DMS 273 treated with DMSO at 0.1 percent for 48 hours (cell line): ENCODE measurements at regions not wholly inside any gene's neighbourhood (a gene's known extent, or its start where the extent isn't known, plus 50 kb on each side); places are given as distances from the start of the nearest gene placed in this dataset.
A peak's percentile ranks its signal among the peaks of the same experiment; 100 is the strongest.

ENCODE experiments used
- DNase-seq: peaks from one replicate; lab custom pipeline; 2025; lab: John Stamatoyannopoulos, UW

- no peak for DNase-seq
Observed at GRCh38 chr7:80403686-80404241, 108.1 kb downstream of the GNAT3 start.

GRCh38 chr7:80401708-80402107 is 110.2 kb downstream of the GNAT3 start:
- no peak for DNase-seq

GRCh38 chr7:80393786-80394185 is 118.1 kb downstream of the GNAT3 start:
- no peak for DNase-seq

- peak; percentile 52 for DNase-seq
Observed at GRCh38 chr7:80392229-80393169, 119.4 kb downstream of the GNAT3 start.

- DNase-seq = no peak
Observed at GRCh38 chr7:80387634-80388193, 124.2 kb downstream of the GNAT3 start.

GRCh38 chr7:80386686-80387085 is 125.2 kb downstream of the GNAT3 start:
- DNase-seq = no peak

GRCh38 chr7:80385508-80385907 is 126.4 kb downstream of the GNAT3 start:
- DNase-seq = no peak

- no peak for DNase-seq
Observed at GRCh38 chr7:80380957-80381356, 130.9 kb downstream of the GNAT3 start.

- no peak for DNase-seq
Observed at GRCh38 chr7:80379034-80379982, 132.6 kb downstream of the GNAT3 start.

GRCh38 chr7:80374321-80374720 is 137.5 kb downstream of the GNAT3 start:
- no peak for DNase-seq

- DNase-seq = no peak
Observed at GRCh38 chr7:80373429-80374032, 138.3 kb downstream of the GNAT3 start.

- no peak for DNase-seq
Observed at GRCh38 chr7:80372415-80372814, 139.4 kb downstream of the GNAT3 start.

- no peak for DNase-seq
Observed at GRCh38 chr7:80370587-80370986, 141.3 kb downstream of the GNAT3 start.

GRCh38 chr7:80369321-80369720 is 142.5 kb downstream of the GNAT3 start:
- no peak for DNase-seq

- DNase-seq = no peak
Observed at GRCh38 chr7:80362677-80363076, 149.2 kb downstream of the GNAT3 start.

- DNase-seq = no peak
Observed at GRCh38 chr7:80362010-80362618, 149.8 kb downstream of the GNAT3 start.

GRCh38 chr7:80359476-80359875 is 152.4 kb downstream of the GNAT3 start:
- DNase-seq = no peak

- DNase-seq = no peak
Observed at GRCh38 chr7:80359029-80359428, 152.8 kb downstream of the GNAT3 start.

GRCh38 chr7:80357530-80357929 is 154.3 kb downstream of the GNAT3 start:
- no peak for DNase-seq

- DNase-seq = no peak
Observed at GRCh38 chr7:80350430-80350829, 161.4 kb downstream of the GNAT3 start.

- no peak for DNase-seq
Observed at GRCh38 chr7:80348223-80348622, 163.6 kb downstream of the GNAT3 start.
